ENCODE measurements at regions not wholly inside any gene's neighbourhood (a gene's known extent, or its start where the extent isn't known, plus 50 kb on each side); places are given as distances from the start of the nearest gene placed in this dataset.

- TF ChIP-seq CTCF (conservative IDR thresholded peaks at IDR 0.05; ENCODE audit: low read depth in 2 of 2) (no peak), REST (IDR thresholded peaks at IDR 0.05; ENCODE audit: unreplicated experiment) (no peak)
These were observed 412.5 kb downstream of the SHANK2 start (continued) for GRCh38 chr11:70839851-70840250.

- ATAC-seq (no peak), DNase-seq (ENCODE audit: low spot score) (no peak)
- H3K4me3 Mint-ChIP-seq: no peak overlapping the region
- H3K4me1 ChIP-seq (ENCODE audit: insufficient read depth): no peaks in the 10 kb centered on the region
- no peaks in the 10 kb centered on the region for H3K27me3 ChIP-seq (ENCODE audit: insufficient read depth)
- peaks cover 9% of the 10 kb centered on the region for H3K36me3 Mint-ChIP-seq (ENCODE audit: low read depth)
- no peaks in the 10 kb centered on the region for H3K79me2 ChIP-seq (replicated peaks; ENCODE audit: insufficient read depth)
- H2AFZ ChIP-seq: no peak overlapping the region
- no peak overlapping the region for H3K27ac Mint-ChIP-seq
- no peaks in the 10 kb centered on the region for H3F3A ChIP-seq (replicated peaks; ENCODE audit: low read depth)
- H3K27ac ChIP-seq (ENCODE audit: low read depth): no peak overlapping the region
- TF ChIP-seq EZH2 (IDR thresholded peaks at IDR 0.05; ENCODE audit: low read depth, unreplicated experiment): no peak
- peaks cover 6% of the 10 kb centered on the region for H3K27me3 Mint-ChIP-seq (ENCODE audit: insufficient read depth, low read depth, poor library complexity)
- H3K36me3 ChIP-seq (ENCODE audit: insufficient read depth): no peaks in the 10 kb centered on the region
- H3K4me3 ChIP-seq: no peak overlapping the region
- no peaks in the 10 kb centered on the region for H3K9me2 ChIP-seq (ENCODE audit: insufficient read depth)
- peaks cover 6% of the 10 kb centered on the region; the same call in 2 of the 3 replicates for H3K9me3 Mint-ChIP-seq
- no peak overlapping the region for H3K4me2 ChIP-seq
- H4K20me1 ChIP-seq (replicated peaks; ENCODE audit: insufficient read depth): no peaks in the 10 kb centered on the region
- H3K4me1 Mint-ChIP-seq: peaks cover 15% of the 10 kb centered on the region
These were observed 411.1 kb downstream of the SHANK2 start for GRCh38 chr11:70841264-70841663.

GRCh38 chr11:70842256-70842655, 410.1 kb downstream of the SHANK2 start:
- H3F3A ChIP-seq (replicated peaks; ENCODE audit: low read depth): no peaks in the 10 kb centered on the region
- H2AFZ ChIP-seq: no peak overlapping the region
- ATAC-seq (no peak), DNase-seq (ENCODE audit: low spot score) (no peak)
- H3K27me3 ChIP-seq (ENCODE audit: insufficient read depth): no peaks in the 10 kb centered on the region
- no peak overlapping the region for H3K4me2 ChIP-seq
- no peaks in the 10 kb centered on the region for H3K9me2 ChIP-seq (ENCODE audit: insufficient read depth)
- no peak overlapping the region for H3K4me3 ChIP-seq
- peaks cover 10% of the 10 kb centered on the region for H3K27me3 Mint-ChIP-seq (ENCODE audit: insufficient read depth, low read depth, poor library complexity)
- H3K36me3 ChIP-seq (ENCODE audit: insufficient read depth): no peaks in the 10 kb centered on the region
- H3K27ac Mint-ChIP-seq: no peak overlapping the region
- H3K79me2 ChIP-seq (replicated peaks; ENCODE audit: insufficient read depth): no peaks in the 10 kb centered on the region
- H3K4me1 Mint-ChIP-seq: peaks cover 13% of the 10 kb centered on the region
- H3K27ac ChIP-seq (ENCODE audit: low read depth): no peak overlapping the region
- H3K9me3 Mint-ChIP-seq: peaks cover 6% of the 10 kb centered on the region; the same call in 2 of the 3 replicates
- H4K20me1 ChIP-seq (replicated peaks; ENCODE audit: insufficient read depth): no peaks in the 10 kb centered on the region
- H3K4me3 Mint-ChIP-seq: no peak overlapping the region
- H3K36me3 Mint-ChIP-seq (ENCODE audit: low read depth): peaks cover 9% of the 10 kb centered on the region
- no peaks in the 10 kb centered on the region for H3K4me1 ChIP-seq (ENCODE audit: insufficient read depth)
- no peak for TF ChIP-seq ZNF114 (CRISPR knock-in tag; IDR thresholded peaks at IDR 0.05)
- no peak for TF ChIP-seq NANOG (IDR thresholded peaks at IDR 0.05; ENCODE audit: borderline replicate concordance)

All from GM23338 (cell line).